ENCODE measurements at regions not wholly inside any gene's neighbourhood (a gene's known extent, or its start where the extent isn't known, plus 50 kb on each side); places are given as distances from the start of the nearest gene placed in this dataset.

DNA sequence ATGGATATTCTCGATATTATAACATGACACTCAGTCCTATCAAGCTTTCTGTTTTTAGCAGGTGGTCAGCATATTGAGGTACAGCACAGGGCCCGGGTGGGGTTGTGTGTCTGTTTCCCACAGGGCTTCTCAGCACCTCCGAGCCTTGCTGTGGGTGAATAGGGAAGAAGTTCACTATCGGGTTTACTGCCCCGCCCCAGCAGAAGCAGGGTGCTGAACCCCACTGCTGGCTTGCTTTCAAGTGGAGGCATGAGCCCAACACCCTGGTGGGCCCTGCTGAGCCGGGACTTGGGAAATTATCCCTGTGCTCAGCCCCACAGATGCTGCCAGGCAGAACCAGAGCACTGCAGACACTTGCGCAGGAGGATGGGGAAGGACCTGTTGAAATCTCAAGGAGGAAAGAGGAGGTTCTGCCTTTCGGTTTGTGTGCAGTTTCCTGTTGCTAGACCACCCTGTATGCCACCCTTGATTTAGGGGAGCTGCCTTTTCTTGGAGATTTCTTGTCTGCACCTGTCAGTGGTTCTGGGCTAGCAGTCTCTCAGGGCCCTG, 270.3 kb upstream of the SALL3 start:
- intact Hi-C loops (cut with DNase I), result no loop called here

DNA sequence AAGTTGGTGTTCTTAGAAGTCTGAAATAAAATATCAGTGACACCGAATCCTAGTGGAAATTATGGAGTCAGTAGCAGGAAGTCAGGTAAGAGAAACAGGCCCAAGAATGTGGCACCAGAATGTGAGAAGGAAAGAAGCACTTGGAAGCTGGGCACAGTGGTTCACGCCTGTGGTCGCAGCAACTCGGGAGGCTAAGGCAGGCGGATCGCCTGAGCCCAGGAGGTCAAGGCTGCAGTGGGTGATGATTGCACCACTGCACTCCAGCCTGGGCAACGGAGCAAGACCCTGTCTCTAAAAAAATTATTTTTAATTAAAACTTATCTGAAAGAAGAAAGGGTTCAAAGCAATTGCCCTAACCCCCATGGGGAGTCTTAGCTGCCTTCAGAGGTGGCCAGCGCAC, 268.3 kb upstream of the SALL3 start:
- DNase-seq (peak in 1 of 4 donors; percentile 44), ATAC-seq (no peak)
- Histone ChIP-seq H3K4me1 (no peaks in the 10 kb centered on the region), H3K27me3 (no peaks in the 10 kb centered on the region), H3K36me3 (no peaks in the 10 kb centered on the region), H3K27ac (no peak overlapping the region), H3K4me3 (no peak overlapping the region), H3K9me3 (peaks cover 0 to 25% of the 10 kb centered on the region in 2 donors)
- intact Hi-C loops (cut with DNase I), result no loop called here
- TF ChIP-seq, protein P1, sequence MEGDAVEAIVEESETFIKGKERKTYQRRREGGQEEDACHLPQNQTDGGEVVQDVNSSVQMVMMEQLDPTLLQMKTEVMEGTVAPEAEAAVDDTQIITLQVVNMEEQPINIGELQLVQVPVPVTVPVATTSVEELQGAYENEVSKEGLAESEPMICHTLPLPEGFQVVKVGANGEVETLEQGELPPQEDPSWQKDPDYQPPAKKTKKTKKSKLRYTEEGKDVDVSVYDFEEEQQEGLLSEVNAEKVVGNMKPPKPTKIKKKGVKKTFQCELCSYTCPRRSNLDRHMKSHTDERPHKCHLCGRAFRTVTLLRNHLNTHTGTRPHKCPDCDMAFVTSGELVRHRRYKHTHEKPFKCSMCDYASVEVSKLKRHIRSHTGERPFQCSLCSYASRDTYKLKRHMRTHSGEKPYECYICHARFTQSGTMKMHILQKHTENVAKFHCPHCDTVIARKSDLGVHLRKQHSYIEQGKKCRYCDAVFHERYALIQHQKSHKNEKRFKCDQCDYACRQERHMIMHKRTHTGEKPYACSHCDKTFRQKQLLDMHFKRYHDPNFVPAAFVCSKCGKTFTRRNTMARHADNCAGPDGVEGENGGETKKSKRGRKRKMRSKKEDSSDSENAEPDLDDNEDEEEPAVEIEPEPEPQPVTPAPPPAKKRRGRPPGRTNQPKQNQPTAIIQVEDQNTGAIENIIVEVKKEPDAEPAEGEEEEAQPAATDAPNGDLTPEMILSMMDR (IDR thresholded peaks at IDR 0.05), result no peak

More for the DNA sequence above, 270.3 kb upstream of the SALL3 start:
- no peak overlapping the region for H3K4me3 ChIP-seq
- no peaks in the 10 kb centered on the region for H3K36me3 ChIP-seq
- H3K4me1 ChIP-seq, result no peaks in the 10 kb centered on the region
- DNase-seq (peak in 1 of 4 donors; percentile 33), ATAC-seq (no peak)
- peaks cover 0 to 28% of the 10 kb centered on the region in 2 donors for H3K9me3 ChIP-seq
- no peak overlapping the region for H3K27ac ChIP-seq
- H3K27me3 ChIP-seq, result no peaks in the 10 kb centered on the region
- TF ChIP-seq, protein P1 (IDR thresholded peaks at IDR 0.05), result no peak

DNA sequence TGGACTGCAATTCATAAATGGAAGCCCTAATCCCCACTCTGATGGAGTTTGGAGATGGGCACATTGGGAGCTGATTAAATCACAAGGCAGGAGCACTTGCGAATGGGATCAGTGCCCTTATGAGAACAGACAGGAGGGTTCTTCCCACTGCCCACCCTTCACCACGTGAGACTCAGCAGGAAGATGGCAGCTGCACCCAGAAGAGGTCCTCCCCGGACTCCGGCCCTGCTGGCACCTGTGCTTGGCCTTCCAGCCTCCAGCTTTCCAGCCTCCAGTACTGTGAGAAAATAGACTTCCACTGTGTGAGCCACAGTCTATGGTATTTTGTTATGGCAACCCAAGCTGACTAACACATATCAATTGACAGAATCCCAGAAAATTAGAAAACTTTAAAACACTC, 267.6 kb upstream of the SALL3 start:
- no peaks in the 10 kb centered on the region for H3K4me1 ChIP-seq
- no peak overlapping the region for H3K27ac ChIP-seq
- intact Hi-C loops (cut with DNase I), result no loop called here
- no peaks in the 10 kb centered on the region for H3K27me3 ChIP-seq
- DNase-seq, result peak in 1 of 4 donors; percentile 34
- no peak for ATAC-seq
- peaks cover 0 to 22% of the 10 kb centered on the region in 2 donors for H3K9me3 ChIP-seq
- no peaks in the 10 kb centered on the region for H3K36me3 ChIP-seq
- TF ChIP-seq, protein P1 (IDR thresholded peaks at IDR 0.05), result no peak
- no peak overlapping the region for H3K4me3 ChIP-seq

DNA sequence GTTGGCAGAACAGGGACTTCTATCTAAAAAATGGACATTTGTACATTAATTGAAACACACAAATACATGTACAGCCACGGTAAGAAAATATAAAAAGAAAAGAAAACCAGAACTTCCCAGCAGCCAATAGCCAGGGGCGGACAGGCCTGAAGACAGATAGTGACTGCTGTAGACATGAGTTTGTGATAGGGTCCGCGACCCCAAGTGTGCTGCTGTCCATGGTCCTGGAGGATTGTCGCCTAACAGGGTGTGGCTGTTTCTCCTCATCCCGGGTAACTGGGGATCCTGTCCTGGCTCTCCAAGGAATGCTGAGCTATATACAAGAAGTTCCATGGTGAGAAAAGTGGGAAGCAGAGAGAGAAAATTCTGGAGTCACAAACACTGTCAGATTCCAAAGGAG, 266.5 kb upstream of the SALL3 start:
- no peak overlapping the region for H3K27ac ChIP-seq
- H3K27me3 ChIP-seq, result no peaks in the 10 kb centered on the region
- H3K4me3 ChIP-seq, result no peak overlapping the region
- intact Hi-C loops (cut with DNase I), result no loop called here
- H3K4me1 ChIP-seq, result no peaks in the 10 kb centered on the region
- H3K36me3 ChIP-seq, result no peaks in the 10 kb centered on the region
- peaks cover 0 to 14% of the 10 kb centered on the region in 2 donors for H3K9me3 ChIP-seq
- TF ChIP-seq, protein P1 (IDR thresholded peaks at IDR 0.05), result no peak
- ATAC-seq (no peak), DNase-seq (peak in 2 of 4 donors; percentile 10 to 24)

DNA sequence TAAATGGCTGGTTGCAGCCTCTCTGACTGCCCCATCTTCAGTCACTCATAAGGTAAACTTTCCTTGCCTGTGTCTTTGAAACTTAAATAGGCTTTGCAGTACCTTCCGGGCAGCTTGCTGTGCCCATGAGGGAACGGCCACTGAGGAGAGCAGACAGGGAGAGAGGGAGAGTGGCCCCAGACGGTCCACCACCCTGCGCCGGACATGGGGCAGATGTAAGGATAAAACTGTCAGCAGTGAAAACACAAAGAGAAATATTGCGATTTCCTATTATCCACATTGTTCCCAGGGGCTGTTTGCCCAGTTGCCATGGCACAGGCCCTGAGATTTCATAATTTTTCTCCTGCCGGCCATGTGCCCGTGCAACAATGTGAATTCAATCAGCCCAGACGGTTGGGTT, 265.9 kb upstream of the SALL3 start:
- peaks cover 0 to 7% of the 10 kb centered on the region in 2 donors for H3K9me3 ChIP-seq
- peak in 1 of 4 donors; percentile 35 for DNase-seq
- no peaks in the 10 kb centered on the region for H3K27me3 ChIP-seq
- no peaks in the 10 kb centered on the region for H3K36me3 ChIP-seq
- no peaks in the 10 kb centered on the region for H3K4me1 ChIP-seq
- ATAC-seq, result no peak
- no peak overlapping the region for H3K4me3 ChIP-seq
- no peak overlapping the region for H3K27ac ChIP-seq
- TF ChIP-seq, protein P1 (IDR thresholded peaks at IDR 0.05), result no peak
- intact Hi-C loops (cut with DNase I), result no loop called here

All from left lung (tissue), 4 donors.